ENCODE measurements at regions not wholly inside any gene's neighbourhood (a gene's known extent, or its start where the extent isn't known, plus 50 kb on each side); places are given as distances from the start of the nearest gene placed in this dataset.

GRCh38 chr15:35885870-35886269 is 339.9 kb upstream of the DPH6 start:
- no peak overlapping the region for H3K27ac Mint-ChIP-seq
- H3K4me3 Mint-ChIP-seq = no peak overlapping the region
- no peak for ATAC-seq (replicated peaks)
- no peaks in the 10 kb centered on the region for H3K36me3 Mint-ChIP-seq (ENCODE audit: low read depth)
- no peaks in the 10 kb centered on the region for H3K27me3 Mint-ChIP-seq
- H3K9me3 Mint-ChIP-seq = no peaks in the 10 kb centered on the region
- no peaks in the 10 kb centered on the region for H3K4me1 Mint-ChIP-seq

- Mint-ChIP-seq H3K4me3 (no peak overlapping the region), H3K36me3 (ENCODE audit: low read depth) (no peaks in the 10 kb centered on the region), H3K9me3 (no peaks in the 10 kb centered on the region), H3K27me3 (no peaks in the 10 kb centered on the region), H3K4me1 (no peaks in the 10 kb centered on the region), H3K27ac (no peak overlapping the region)
- no peak for ATAC-seq (replicated peaks)
Measured at GRCh38 chr15:35886765-35887164, 340.8 kb upstream of the DPH6 start.

GRCh38 chr15:35888815-35889214 is 342.9 kb upstream of the DPH6 start:
- ATAC-seq (replicated peaks) = no peak
- Mint-ChIP-seq H3K4me3 (no peak overlapping the region), H3K36me3 (ENCODE audit: low read depth) (no peaks in the 10 kb centered on the region), H3K4me1 (no peaks in the 10 kb centered on the region), H3K27me3 (no peaks in the 10 kb centered on the region), H3K27ac (no peak overlapping the region), H3K9me3 (no peaks in the 10 kb centered on the region)

- ATAC-seq (replicated peaks) = no peak
- H3K27me3 Mint-ChIP-seq = no peaks in the 10 kb centered on the region
- H3K27ac Mint-ChIP-seq = no peak overlapping the region
- H3K4me3 Mint-ChIP-seq = no peak overlapping the region
- peaks cover 8% of the 10 kb centered on the region for H3K9me3 Mint-ChIP-seq
- H3K4me1 Mint-ChIP-seq = no peaks in the 10 kb centered on the region
- no peaks in the 10 kb centered on the region for H3K36me3 Mint-ChIP-seq (ENCODE audit: low read depth)
Measured at GRCh38 chr15:35907511-35907910, 361.5 kb upstream of the DPH6 start.

- no peak for ATAC-seq (replicated peaks)
- Mint-ChIP-seq H3K4me1 (no peaks in the 10 kb centered on the region), H3K27ac (no peak overlapping the region), H3K36me3 (ENCODE audit: low read depth) (no peaks in the 10 kb centered on the region), H3K4me3 (no peak overlapping the region), H3K9me3 (no peaks in the 10 kb centered on the region), H3K27me3 (no peaks in the 10 kb centered on the region)
Measured at GRCh38 chr15:35909414-35909813, 363.4 kb upstream of the DPH6 start.

- Mint-ChIP-seq H3K4me1 (no peaks in the 10 kb centered on the region), H3K36me3 (ENCODE audit: low read depth) (no peaks in the 10 kb centered on the region)
- ATAC-seq (replicated peaks) = no peak
Measured at GRCh38 chr15:35910227-35910626, 364.3 kb upstream of the DPH6 start.

GRCh38 chr15:35911052-35911777 is 365.2 kb upstream of the DPH6 start:
- no peaks in the 10 kb centered on the region for H3K4me1 Mint-ChIP-seq
- peaks cover 4% of the 10 kb centered on the region for H3K9me3 Mint-ChIP-seq
- no peaks in the 10 kb centered on the region for H3K27me3 Mint-ChIP-seq
- H3K4me3 Mint-ChIP-seq = no peak overlapping the region
- ATAC-seq (replicated peaks) = no peak
- no peaks in the 10 kb centered on the region for H3K36me3 Mint-ChIP-seq (ENCODE audit: low read depth)
- no peak overlapping the region for H3K27ac Mint-ChIP-seq

More at GRCh38 chr15:35910227-35910626, 364.3 kb upstream of the DPH6 start:
- Mint-ChIP-seq H3K9me3 (peaks cover 3% of the 10 kb centered on the region), H3K27me3 (no peaks in the 10 kb centered on the region), H3K27ac (no peak overlapping the region), H3K4me3 (no peak overlapping the region)

- H3K4me3 Mint-ChIP-seq = no peak overlapping the region
- no peak for ATAC-seq (replicated peaks)
- H3K27ac Mint-ChIP-seq = no peak overlapping the region
- H3K4me1 Mint-ChIP-seq = no peaks in the 10 kb centered on the region
- H3K36me3 Mint-ChIP-seq (ENCODE audit: low read depth) = no peaks in the 10 kb centered on the region
- H3K9me3 Mint-ChIP-seq = peaks cover 4% of the 10 kb centered on the region
- no peaks in the 10 kb centered on the region for H3K27me3 Mint-ChIP-seq
Measured at GRCh38 chr15:35912196-35912595, 366.2 kb upstream of the DPH6 start.

- H3K27me3 Mint-ChIP-seq = no peaks in the 10 kb centered on the region
- H3K27ac Mint-ChIP-seq = no peak overlapping the region
- H3K36me3 Mint-ChIP-seq (ENCODE audit: low read depth) = no peaks in the 10 kb centered on the region
- no peak overlapping the region for H3K4me3 Mint-ChIP-seq
- no peaks in the 10 kb centered on the region for H3K4me1 Mint-ChIP-seq
- H3K9me3 Mint-ChIP-seq = peaks cover 8% of the 10 kb centered on the region
- ATAC-seq (replicated peaks) = no peak
Measured at GRCh38 chr15:35914573-35914972, 368.6 kb upstream of the DPH6 start.

- ATAC-seq (replicated peaks) = no peak
- Mint-ChIP-seq H3K27ac (no peak overlapping the region), H3K27me3 (no peaks in the 10 kb centered on the region), H3K36me3 (ENCODE audit: low read depth) (no peaks in the 10 kb centered on the region), H3K4me3 (no peak overlapping the region), H3K4me1 (no peaks in the 10 kb centered on the region), H3K9me3 (peaks cover 4% of the 10 kb centered on the region)
Measured at GRCh38 chr15:35921046-35921445, 375.1 kb upstream of the DPH6 start.

- Mint-ChIP-seq H3K27me3 (no peaks in the 10 kb centered on the region), H3K4me3 (no peak overlapping the region), H3K36me3 (ENCODE audit: low read depth) (no peaks in the 10 kb centered on the region), H3K27ac (no peak overlapping the region), H3K4me1 (no peaks in the 10 kb centered on the region), H3K9me3 (no peaks in the 10 kb centered on the region)
- ATAC-seq (replicated peaks) = no peak
Measured at GRCh38 chr15:35925275-35926006, 379.5 kb upstream of the DPH6 start.

- Mint-ChIP-seq H3K4me3 (no peak overlapping the region), H3K27ac (no peak overlapping the region), H3K4me1 (no peaks in the 10 kb centered on the region), H3K9me3 (no peaks in the 10 kb centered on the region), H3K27me3 (no peaks in the 10 kb centered on the region), H3K36me3 (ENCODE audit: low read depth) (no peaks in the 10 kb centered on the region)
- ATAC-seq (replicated peaks) = no peak
Measured at GRCh38 chr15:35926007-35926380, 380.0 kb upstream of the DPH6 start.

- no peak for ATAC-seq (replicated peaks)
- Mint-ChIP-seq H3K27ac (no peak overlapping the region), H3K4me1 (no peaks in the 10 kb centered on the region), H3K9me3 (no peaks in the 10 kb centered on the region), H3K4me3 (no peak overlapping the region), H3K36me3 (ENCODE audit: low read depth) (no peaks in the 10 kb centered on the region), H3K27me3 (no peaks in the 10 kb centered on the region)
Measured at GRCh38 chr15:35928847-35929246, 382.9 kb upstream of the DPH6 start.

- no peak for ATAC-seq (replicated peaks)
- no peaks in the 10 kb centered on the region for H3K27me3 Mint-ChIP-seq
- H3K4me3 Mint-ChIP-seq = no peak overlapping the region
- H3K4me1 Mint-ChIP-seq = no peaks in the 10 kb centered on the region
- H3K27ac Mint-ChIP-seq = no peak overlapping the region
- H3K36me3 Mint-ChIP-seq (ENCODE audit: low read depth) = no peaks in the 10 kb centered on the region
- H3K9me3 Mint-ChIP-seq = no peaks in the 10 kb centered on the region
Measured at GRCh38 chr15:35929740-35930444, 383.9 kb upstream of the DPH6 start.

GRCh38 chr15:35931799-35932341 is 385.9 kb upstream of the DPH6 start:
- no peak for ATAC-seq (replicated peaks)
- Mint-ChIP-seq H3K4me1 (no peaks in the 10 kb centered on the region), H3K27ac (no peak overlapping the region), H3K4me3 (no peak overlapping the region), H3K36me3 (ENCODE audit: low read depth) (no peaks in the 10 kb centered on the region), H3K27me3 (no peaks in the 10 kb centered on the region), H3K9me3 (no peaks in the 10 kb centered on the region)

Measured in activated T-helper 17 cell treated with anti-CD3 and anti-CD28 coated beads, Interleukin-2, amount 50 U/mL, for 72 hours (primary cell).